ENCODE measurements at regions not wholly inside any gene's neighbourhood (a gene's known extent, or its start where the extent isn't known, plus 50 kb on each side); places are given as distances from the start of the nearest gene placed in this dataset.

GRCh38 chr17:79164913-79165695, 90.5 kb downstream of the ENGASE start:
- intact Hi-C loops (cut with micrococcal nuclease) = no loop called here
- H3K4me2 ChIP-seq (ENCODE audit: low read length) = no peak overlapping the region
- CTCF ChIA-PET = no interaction called here
- no TSS peak for BruUV-seq (replicated peaks)
- ATAC-seq (no peak), DNase-seq (ENCODE audit: low read depth, low spot score) (no peak)
- no peak overlapping the region for H3K4me3 ChIP-seq (replicated peaks in 1 of 2; ENCODE audit: low read depth in 1 of 2, low read length in 2 of 2)
- H2AFZ ChIP-seq (ENCODE audit: low read depth, low read length, poor library complexity, severe bottlenecking) = no peak overlapping the region
- POLR2A ChIA-PET = no interaction called here
- no peaks in the 10 kb centered on the region for H3K4me1 ChIP-seq (ENCODE audit: control insufficient read depth in 1 of 2, insufficient read depth in 2 of 2, low read length in 2 of 2)
- peaks cover 3% of the 10 kb centered on the region; the same call in 1 of the 2 replicates for H3K27me3 ChIP-seq (ENCODE audit: insufficient read depth, low read length)
- H3K9me2 ChIP-seq (ENCODE audit: insufficient read depth) = no peaks in the 10 kb centered on the region
- H3K27ac ChIP-seq (ENCODE audit: low read depth, low read length) = no peak overlapping the region
- H4K20me1 ChIP-seq (ENCODE audit: insufficient read depth) = no peaks in the 10 kb centered on the region
- TF ChIP-seq EZH2 (IDR thresholded peaks at IDR 0.05) (no peak), FOSL1 (IDR thresholded peaks at IDR 0.05; ENCODE audit: low read depth) (no peak), POLR2A (IDR thresholded peaks at IDR 0.05; ENCODE audit: borderline replicate concordance, extremely low read depth, insufficient read depth, insufficient read length) (no peak), RAD21 (IDR thresholded peaks at IDR 0.05; ENCODE audit: low read depth) (no peak), YY1 (IDR thresholded peaks at IDR 0.05; ENCODE audit: extremely low read depth, insufficient replicate concordance, low read depth, low read length) (no peak)
- no peaks in the 10 kb centered on the region for H3K36me3 ChIP-seq (ENCODE audit: control insufficient read depth in 1 of 2, insufficient read depth in 2 of 2, low read length in 2 of 2)
- no peaks in the 10 kb centered on the region for H3K9me3 ChIP-seq (ENCODE audit: control insufficient read depth in 1 of 2, insufficient read depth in 1 of 2, low read depth in 1 of 2, low read length in 2 of 2)
- no peaks in the 10 kb centered on the region for H3K79me2 ChIP-seq (ENCODE audit: insufficient read depth, low read length)
- RAD21 ChIA-PET (ENCODE audit: low non-redundant PET in 1 of 2, low total read pairs in 2 of 2, uncharacterized antibody in 2 of 2, unreplicated experiment in 2 of 2) = no interaction called here
- no peak overlapping the region for H3K9ac ChIP-seq (ENCODE audit: low read length)

DNA sequence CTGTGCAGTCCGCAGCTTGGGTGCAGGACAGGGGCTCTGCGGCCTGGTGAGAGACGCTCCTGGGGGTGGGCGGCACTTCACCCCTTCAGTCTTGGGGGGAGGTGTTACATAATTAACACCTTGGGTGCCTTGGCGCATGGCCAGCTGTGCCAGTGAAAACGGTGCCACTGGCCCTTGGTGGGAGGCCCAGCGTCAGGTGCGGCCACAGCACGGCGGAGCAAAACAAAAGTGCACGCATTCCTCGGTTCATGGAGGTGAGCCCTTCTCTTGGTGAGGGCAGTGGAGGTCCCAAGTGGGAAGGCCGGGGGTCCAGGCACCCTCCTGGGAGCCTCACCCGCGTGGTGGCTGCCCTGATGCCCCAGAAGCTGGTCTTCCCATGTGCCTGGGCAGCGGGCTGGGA, 89.8 kb downstream of the ENGASE start:
- intact Hi-C loops (cut with micrococcal nuclease) = no loop called here
- ChIA-PET CTCF (no interaction called here), POLR2A (no interaction called here)

More for the DNA sequence above, 89.8 kb downstream of the ENGASE start:
- no peak for ATAC-seq
- Histone ChIP-seq H3K27ac (ENCODE audit: low read depth, low read length) (no peak overlapping the region), H3K9me3 (ENCODE audit: control insufficient read depth in 1 of 2, insufficient read depth in 1 of 2, low read depth in 1 of 2, low read length in 2 of 2) (no peaks in the 10 kb centered on the region), H3K9ac (ENCODE audit: low read length) (no peak overlapping the region), H3K4me2 (ENCODE audit: low read length) (no peak overlapping the region), H4K20me1 (ENCODE audit: insufficient read depth) (no peaks in the 10 kb centered on the region), H3K36me3 (ENCODE audit: control insufficient read depth in 1 of 2, insufficient read depth in 2 of 2, low read length in 2 of 2) (no peaks in the 10 kb centered on the region), H3K9me2 (ENCODE audit: insufficient read depth) (no peaks in the 10 kb centered on the region), H3K79me2 (ENCODE audit: insufficient read depth, low read length) (no peaks in the 10 kb centered on the region), H3K4me3 (replicated peaks in 1 of 2; ENCODE audit: low read depth in 1 of 2, low read length in 2 of 2) (no peak overlapping the region), H3K27me3 (ENCODE audit: insufficient read depth, low read length) (peaks cover 3% of the 10 kb centered on the region; the same call in 1 of the 2 replicates), H3K4me1 (ENCODE audit: control insufficient read depth in 1 of 2, insufficient read depth in 2 of 2, low read length in 2 of 2) (no peaks in the 10 kb centered on the region), H2AFZ (ENCODE audit: low read depth, low read length, poor library complexity, severe bottlenecking) (no peak overlapping the region)
- BruUV-seq (replicated peaks) = no TSS peak
- RAD21 ChIA-PET (ENCODE audit: low non-redundant PET in 1 of 2, low total read pairs in 2 of 2, uncharacterized antibody in 2 of 2, unreplicated experiment in 2 of 2) = interaction anchor here in 1 of 2 experiments (0.6 kb wide), 1 partner anchor 77 kb away, joined by 3 read pairs; no protein-coding TSS in a partner anchor
- TF ChIP-seq SIN3A (IDR thresholded peaks at IDR 0.05; ENCODE audit: low read depth) (no peak), ZBTB33 (IDR thresholded peaks at IDR 0.05; ENCODE audit: extremely low read depth, insufficient replicate concordance, low read length) (no peak), ELF1 (IDR thresholded peaks at IDR 0.05; ENCODE audit: borderline replicate concordance, low read depth) (no peak), ATF3 (IDR thresholded peaks at IDR 0.05) (no peak)
- TF ChIP-seq, protein P1, sequence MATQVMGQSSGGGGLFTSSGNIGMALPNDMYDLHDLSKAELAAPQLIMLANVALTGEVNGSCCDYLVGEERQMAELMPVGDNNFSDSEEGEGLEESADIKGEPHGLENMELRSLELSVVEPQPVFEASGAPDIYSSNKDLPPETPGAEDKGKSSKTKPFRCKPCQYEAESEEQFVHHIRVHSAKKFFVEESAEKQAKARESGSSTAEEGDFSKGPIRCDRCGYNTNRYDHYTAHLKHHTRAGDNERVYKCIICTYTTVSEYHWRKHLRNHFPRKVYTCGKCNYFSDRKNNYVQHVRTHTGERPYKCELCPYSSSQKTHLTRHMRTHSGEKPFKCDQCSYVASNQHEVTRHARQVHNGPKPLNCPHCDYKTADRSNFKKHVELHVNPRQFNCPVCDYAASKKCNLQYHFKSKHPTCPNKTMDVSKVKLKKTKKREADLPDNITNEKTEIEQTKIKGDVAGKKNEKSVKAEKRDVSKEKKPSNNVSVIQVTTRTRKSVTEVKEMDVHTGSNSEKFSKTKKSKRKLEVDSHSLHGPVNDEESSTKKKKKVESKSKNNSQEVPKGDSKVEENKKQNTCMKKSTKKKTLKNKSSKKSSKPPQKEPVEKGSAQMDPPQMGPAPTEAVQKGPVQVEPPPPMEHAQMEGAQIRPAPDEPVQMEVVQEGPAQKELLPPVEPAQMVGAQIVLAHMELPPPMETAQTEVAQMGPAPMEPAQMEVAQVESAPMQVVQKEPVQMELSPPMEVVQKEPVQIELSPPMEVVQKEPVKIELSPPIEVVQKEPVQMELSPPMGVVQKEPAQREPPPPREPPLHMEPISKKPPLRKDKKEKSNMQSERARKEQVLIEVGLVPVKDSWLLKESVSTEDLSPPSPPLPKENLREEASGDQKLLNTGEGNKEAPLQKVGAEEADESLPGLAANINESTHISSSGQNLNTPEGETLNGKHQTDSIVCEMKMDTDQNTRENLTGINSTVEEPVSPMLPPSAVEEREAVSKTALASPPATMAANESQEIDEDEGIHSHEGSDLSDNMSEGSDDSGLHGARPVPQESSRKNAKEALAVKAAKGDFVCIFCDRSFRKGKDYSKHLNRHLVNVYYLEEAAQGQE (IDR thresholded peaks at IDR 0.05; ENCODE audit: low read depth) = no peak
- TF ChIP-seq, protein P2, sequence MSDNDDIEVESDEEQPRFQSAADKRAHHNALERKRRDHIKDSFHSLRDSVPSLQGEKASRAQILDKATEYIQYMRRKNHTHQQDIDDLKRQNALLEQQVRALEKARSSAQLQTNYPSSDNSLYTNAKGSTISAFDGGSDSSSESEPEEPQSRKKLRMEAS (IDR thresholded peaks at IDR 0.05) = no peak
- no peak for DNase-seq (ENCODE audit: low read depth, low spot score)
